MM.1S (cell line): ENCODE measurements at regions not wholly inside any gene's neighbourhood (a gene's known extent, or its start where the extent isn't known, plus 50 kb on each side); places are given as distances from the start of the nearest gene placed in this dataset.

ENCODE experiments used
- DNase-seq: peaks from one replicate; pipeline ENCODE4 v3.0.0-alpha.2; 2015
- H2AFZ ChIP-seq: fragments of 300-600 bp; sonication (generic); 2 replicates; pipeline ENCODE4 v1.6.0; 2016; ENCODE audit warnings: antibody characterized with exemption, low read length
- H3F3A ChIP-seq: fragments of 300-600 bp; sonication (generic); 2 replicates; pipeline ENCODE4 v1.6.1; 2016; ENCODE audit warnings: mild to moderate bottlenecking, antibody characterized with exemption, low read length, moderate library complexity, mixed read lengths; ENCODE audit not compliant: insufficient read depth
- H3K27ac ChIP-seq: fragments of 300-600 bp; sonication (generic); 2 replicates; pipeline ENCODE4 v1.5.1; 2016; ENCODE audit warnings: mild to moderate bottlenecking, low read length
- H3K27me3 ChIP-seq: fragments of 300-600 bp; sonication (generic); replicated peaks from 2 replicates; pipeline ENCODE4 v1.6.0; 2016; ENCODE audit warnings: low read length; ENCODE audit not compliant: insufficient read depth
- H3K36me3 ChIP-seq: fragments of 300-600 bp; sonication (generic); replicated peaks from 2 replicates; pipeline ENCODE4 v1.6.1; 2016; ENCODE audit warnings: mild to moderate bottlenecking, low read length, mixed read lengths; ENCODE audit not compliant: insufficient read depth
- H3K4me1 ChIP-seq: fragments of 300-600 bp; sonication (generic); 2 replicates; pipeline ENCODE4 v1.6.1; 2016; ENCODE audit warnings: low read length, mixed read lengths
- H3K4me2 ChIP-seq: fragments of 300-600 bp; sonication (generic); 2 replicates; pipeline ENCODE4 v1.6.0; 2016; ENCODE audit warnings: low read depth, low read length
- H3K4me3 ChIP-seq: fragments of 300-600 bp; sonication (generic); 2 replicates; pipeline ENCODE4 v1.5.1; 2016; ENCODE audit warnings: low read length, mixed read lengths
- H3K79me2 ChIP-seq: fragments of 300-600 bp; sonication (generic); 2 replicates; pipeline ENCODE4 v1.6.1; 2016; ENCODE audit warnings: mixed run types, low read length, mixed read lengths
- H3K9ac ChIP-seq: fragments of 300-600 bp; sonication (generic); 2 replicates; pipeline ENCODE4 v1.6.1; 2016; ENCODE audit warnings: low read length, mixed read lengths
- H3K9me2 ChIP-seq: fragments of 300-600 bp; sonication (generic); replicated peaks from 2 replicates; pipeline ENCODE4 v1.6.1; 2016; ENCODE audit warnings: mild to moderate bottlenecking, low read length, mixed read lengths; ENCODE audit not compliant: insufficient read depth
- H3K9me3 ChIP-seq: fragments of 300-600 bp; sonication (generic); replicated peaks from 2 replicates; pipeline ENCODE4 v1.6.1; 2016; ENCODE audit warnings: mild to moderate bottlenecking, low read length, mixed read lengths; ENCODE audit not compliant: insufficient read depth
- H4K20me1 ChIP-seq: fragments of 300-600 bp; sonication (generic); 2 replicates; pipeline ENCODE4 v1.6.1; 2016; ENCODE audit warnings: mild to moderate bottlenecking, low read length, moderate library complexity, mixed read lengths; ENCODE audit not compliant: insufficient read depth
- EZH2 ChIP-seq: fragments of 300-600 bp; sonication (generic); optimal IDR thresholded peaks from 2 replicates; pipeline ENCODE3; 2017; ENCODE audit warnings: low read depth, mild to moderate bottlenecking, antibody characterized with exemption, low read length, mixed read lengths
- EZH2phosphoT487 ChIP-seq: fragments of 300-600 bp; sonication (generic); IDR thresholded peaks from 2 replicates; pipeline ENCODE4 v1.6.1; 2018; ENCODE audit warnings: antibody characterized with exemption, low read length
- TF ChIP-seq, protein P1 (sequence below): fragments of 300-600 bp; sonication (generic); IDR thresholded peaks from 2 replicates; pipeline ENCODE4 v1.5.1; 2016; ENCODE audit warnings: antibody characterized with exemption, low read length, mixed read lengths

DNA sequence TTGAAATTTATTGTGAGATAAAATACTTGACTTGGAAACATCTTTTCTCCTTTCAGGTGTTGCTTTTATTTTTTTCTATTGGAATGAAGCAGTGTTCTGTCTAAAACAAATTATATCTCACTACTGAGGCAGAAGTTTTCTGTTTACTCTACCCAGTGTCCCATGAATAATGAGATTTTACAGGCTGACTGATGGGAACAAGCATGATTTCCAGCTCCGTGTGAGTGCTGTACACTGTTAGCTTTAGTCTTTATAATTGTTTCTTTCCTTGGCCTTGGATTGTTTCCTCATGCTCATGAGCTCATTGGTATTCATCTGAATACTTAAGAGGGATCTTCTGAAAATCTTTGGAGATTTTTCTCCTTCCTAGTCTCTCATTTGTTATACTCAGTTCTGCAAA is 2049.5 kb upstream of the PRR20A start:
- H3K79me2 ChIP-seq, result no peaks in the 10 kb centered on the region
- no peaks in the 10 kb centered on the region for H3F3A ChIP-seq
- H3K9ac ChIP-seq, result no peak overlapping the region
- H3K27ac ChIP-seq, result no peak overlapping the region
- H3K4me2 ChIP-seq, result no peak overlapping the region
- DNase-seq, result no peak
- no peaks in the 10 kb centered on the region for H3K4me1 ChIP-seq
- H3K9me2 ChIP-seq, result no peaks in the 10 kb centered on the region
- H3K9me3 ChIP-seq, result no peaks in the 10 kb centered on the region
- H3K27me3 ChIP-seq, result no peaks in the 10 kb centered on the region
- H3K36me3 ChIP-seq, result no peaks in the 10 kb centered on the region
- no peak overlapping the region for H2AFZ ChIP-seq
- TF ChIP-seq EZH2phosphoT487, result no peak
- TF ChIP-seq, protein P1, sequence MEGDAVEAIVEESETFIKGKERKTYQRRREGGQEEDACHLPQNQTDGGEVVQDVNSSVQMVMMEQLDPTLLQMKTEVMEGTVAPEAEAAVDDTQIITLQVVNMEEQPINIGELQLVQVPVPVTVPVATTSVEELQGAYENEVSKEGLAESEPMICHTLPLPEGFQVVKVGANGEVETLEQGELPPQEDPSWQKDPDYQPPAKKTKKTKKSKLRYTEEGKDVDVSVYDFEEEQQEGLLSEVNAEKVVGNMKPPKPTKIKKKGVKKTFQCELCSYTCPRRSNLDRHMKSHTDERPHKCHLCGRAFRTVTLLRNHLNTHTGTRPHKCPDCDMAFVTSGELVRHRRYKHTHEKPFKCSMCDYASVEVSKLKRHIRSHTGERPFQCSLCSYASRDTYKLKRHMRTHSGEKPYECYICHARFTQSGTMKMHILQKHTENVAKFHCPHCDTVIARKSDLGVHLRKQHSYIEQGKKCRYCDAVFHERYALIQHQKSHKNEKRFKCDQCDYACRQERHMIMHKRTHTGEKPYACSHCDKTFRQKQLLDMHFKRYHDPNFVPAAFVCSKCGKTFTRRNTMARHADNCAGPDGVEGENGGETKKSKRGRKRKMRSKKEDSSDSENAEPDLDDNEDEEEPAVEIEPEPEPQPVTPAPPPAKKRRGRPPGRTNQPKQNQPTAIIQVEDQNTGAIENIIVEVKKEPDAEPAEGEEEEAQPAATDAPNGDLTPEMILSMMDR, result no peak
- no peak for TF ChIP-seq EZH2
- no peak overlapping the region for H3K4me3 ChIP-seq
- no peaks in the 10 kb centered on the region for H4K20me1 ChIP-seq

DNA sequence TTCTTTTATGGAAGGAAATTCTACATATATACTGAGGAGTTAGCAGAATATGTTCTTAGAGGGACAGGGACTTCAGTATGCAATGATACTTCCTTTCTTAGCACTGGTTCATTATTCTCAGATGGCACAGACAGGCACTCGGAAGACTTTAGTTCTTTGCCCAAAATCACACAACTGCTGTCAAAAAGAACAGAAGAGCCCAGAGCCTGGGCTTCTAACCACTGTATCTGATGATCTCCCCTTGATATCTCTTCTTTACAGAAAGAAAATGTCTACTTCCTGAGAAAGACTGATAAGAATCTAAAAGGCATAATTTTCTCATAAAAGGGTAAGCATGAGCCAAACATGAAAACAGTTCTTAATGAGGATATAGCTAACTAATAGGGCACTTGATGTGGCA is 2034.2 kb upstream of the PRR20A start:
- H3K9ac ChIP-seq, result no peak overlapping the region
- H3K4me2 ChIP-seq, result no peak overlapping the region
- no peaks in the 10 kb centered on the region for H3K79me2 ChIP-seq
- no peaks in the 10 kb centered on the region for H3K27me3 ChIP-seq
- H3K36me3 ChIP-seq, result no peaks in the 10 kb centered on the region
- no peak for DNase-seq
- H3K4me1 ChIP-seq, result no peaks in the 10 kb centered on the region
- H3K4me3 ChIP-seq, result no peak overlapping the region
- H3K9me3 ChIP-seq, result no peaks in the 10 kb centered on the region
- H3K9me2 ChIP-seq, result no peaks in the 10 kb centered on the region
- no peak for TF ChIP-seq EZH2phosphoT487
- TF ChIP-seq EZH2, result no peak
- TF ChIP-seq, protein P1, result no peak
- H2AFZ ChIP-seq, result no peak overlapping the region
- H4K20me1 ChIP-seq, result no peaks in the 10 kb centered on the region
- no peak overlapping the region for H3K27ac ChIP-seq
- no peaks in the 10 kb centered on the region for H3F3A ChIP-seq

DNA sequence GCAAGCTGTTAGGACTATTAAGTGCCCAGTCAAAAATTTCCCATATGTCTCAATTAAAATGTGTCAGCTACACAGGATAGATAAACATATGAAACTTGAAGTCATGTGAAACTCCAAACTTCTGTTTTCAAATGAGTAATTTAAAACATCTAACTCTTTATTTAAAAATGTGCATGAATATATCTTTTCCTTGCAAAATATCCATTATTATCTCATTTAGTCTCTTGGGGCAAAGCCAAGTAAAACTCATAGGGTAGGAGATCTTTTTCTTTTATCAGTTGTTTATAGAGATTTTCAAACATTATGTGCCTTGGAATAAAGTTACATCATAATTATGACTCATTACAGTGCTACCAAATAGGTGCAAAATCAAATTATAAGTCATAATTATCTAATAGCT is 2020.1 kb upstream of the PRR20A start:
- no peaks in the 10 kb centered on the region for H3K9me3 ChIP-seq
- TF ChIP-seq, protein P1, result no peak
- TF ChIP-seq EZH2, result no peak
- no peak for TF ChIP-seq EZH2phosphoT487
- no peaks in the 10 kb centered on the region for H3F3A ChIP-seq
- no peak overlapping the region for H3K9ac ChIP-seq
- H3K27me3 ChIP-seq, result no peaks in the 10 kb centered on the region
- no peaks in the 10 kb centered on the region for H3K79me2 ChIP-seq
- H3K4me3 ChIP-seq, result no peak overlapping the region
- H3K4me2 ChIP-seq, result no peak overlapping the region
- no peaks in the 10 kb centered on the region for H3K9me2 ChIP-seq
- no peaks in the 10 kb centered on the region for H3K4me1 ChIP-seq
- no peak for DNase-seq
- no peak overlapping the region for H3K27ac ChIP-seq
- no peak overlapping the region for H2AFZ ChIP-seq
- no peaks in the 10 kb centered on the region for H3K36me3 ChIP-seq
- no peaks in the 10 kb centered on the region for H4K20me1 ChIP-seq

DNA sequence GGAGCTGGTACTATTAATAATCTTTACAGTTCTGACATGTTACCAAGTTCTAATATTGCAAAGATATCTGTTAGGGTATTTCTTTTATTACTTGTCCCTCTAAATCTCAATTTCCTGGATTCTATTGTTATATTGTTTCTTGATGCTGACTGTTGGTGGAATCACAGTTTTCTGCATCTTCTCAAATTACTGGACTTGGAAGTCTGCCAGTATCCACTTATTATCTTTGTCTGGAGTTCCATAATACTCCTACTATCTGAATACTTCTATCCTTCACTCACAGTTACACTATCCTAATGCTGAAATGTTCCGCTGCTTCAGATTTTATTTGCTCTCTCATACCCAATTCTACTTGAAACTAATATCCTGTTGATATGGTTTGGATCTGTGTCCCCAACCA is 1985.7 kb upstream of the PRR20A start:
- Histone ChIP-seq H3K9ac (no peak overlapping the region), H3K9me3 (no peaks in the 10 kb centered on the region), H3K9me2 (no peaks in the 10 kb centered on the region), H3K4me3 (no peak overlapping the region), H3K36me3 (no peaks in the 10 kb centered on the region), H3K79me2 (no peaks in the 10 kb centered on the region), H3K4me1 (no peaks in the 10 kb centered on the region), H3K27ac (no peak overlapping the region), H3F3A (no peaks in the 10 kb centered on the region), H4K20me1 (no peaks in the 10 kb centered on the region), H3K27me3 (no peaks in the 10 kb centered on the region), H2AFZ (no peak overlapping the region), H3K4me2 (no peak overlapping the region)
- DNase-seq, result no peak
- TF ChIP-seq, protein P1, result no peak
- no peak for TF ChIP-seq EZH2
- TF ChIP-seq EZH2phosphoT487, result no peak
